GM21360 (cell line): ENCODE measurements at regions not wholly inside any gene's neighbourhood (a gene's known extent, or its start where the extent isn't known, plus 50 kb on each side); places are given as distances from the start of the nearest gene placed in this dataset.

Experiments
- ATAC-seq: cut with Tn5 transposase; IDR thresholded peaks from one replicate; pipeline ENCODE4 v1.9.1; 2021; ENCODE audit warnings: mild to moderate bottlenecking, moderate library complexity; ENCODE audit not compliant: unreplicated experiment

GRCh38 chr10:117669122-117669521 lies 126.6 kb downstream of the EMX2 start:
- no peak for ATAC-seq

GRCh38 chr10:117670116-117670904 lies 127.8 kb downstream of the EMX2 start:
- no peak for ATAC-seq

GRCh38 chr10:117673230-117674010 lies 130.9 kb downstream of the EMX2 start:
- ATAC-seq = no peak

- no peak for ATAC-seq
These were observed 131.7 kb downstream of the EMX2 start for GRCh38 chr10:117674201-117674600.

- ATAC-seq = no peak
These were observed 132.1 kb downstream of the EMX2 start for GRCh38 chr10:117674646-117675045.

- ATAC-seq = no peak
These were observed 133.0 kb downstream of the EMX2 start for GRCh38 chr10:117675514-117676055.

GRCh38 chr10:117677239-117677638 lies 134.7 kb downstream of the EMX2 start:
- ATAC-seq = no peak

- ATAC-seq = no peak
These were observed 135.4 kb downstream of the EMX2 start for GRCh38 chr10:117677890-117678500.

- ATAC-seq = no peak
These were observed 138.1 kb downstream of the EMX2 start for GRCh38 chr10:117680601-117681000.

GRCh38 chr10:117681104-117681503 lies 138.6 kb downstream of the EMX2 start:
- ATAC-seq = no peak

GRCh38 chr10:117684046-117684610 lies 141.6 kb downstream of the EMX2 start:
- ATAC-seq = no peak

GRCh38 chr10:117684672-117685211 lies 142.2 kb downstream of the EMX2 start:
- ATAC-seq = no peak

- no peak for ATAC-seq
These were observed 142.9 kb downstream of the EMX2 start for GRCh38 chr10:117685431-117685830.

GRCh38 chr10:117686606-117687005 lies 144.1 kb downstream of the EMX2 start:
- ATAC-seq = no peak

GRCh38 chr10:117688358-117688757 lies 145.8 kb downstream of the EMX2 start:
- ATAC-seq = no peak

- ATAC-seq = no peak
These were observed 147.0 kb downstream of the EMX2 start for GRCh38 chr10:117689566-117689965.

GRCh38 chr10:117690359-117690758 lies 147.8 kb downstream of the EMX2 start:
- ATAC-seq = no peak

- ATAC-seq = no peak
These were observed 151.6 kb downstream of the EMX2 start for GRCh38 chr10:117694190-117694589.

GRCh38 chr10:117697402-117697801 lies 154.9 kb downstream of the EMX2 start:
- ATAC-seq = no peak

- ATAC-seq = no peak
These were observed 156.3 kb downstream of the EMX2 start for GRCh38 chr10:117698809-117699208.
